Upper lobe of left lung (tissue), 6 donors: ENCODE measurements at regions not wholly inside any gene's neighbourhood (a gene's known extent, or its start where the extent isn't known, plus 50 kb on each side); places are given as distances from the start of the nearest gene placed in this dataset.

Source experiments
- ATAC-seq, 2 donors: fragments of 200-7000 bp; cut with Tn5 transposase; one replicate each; pipeline ENCODE4 v1.9.1; 2022; ENCODE audit warnings: mild to moderate bottlenecking in 2 of 2, moderate library complexity in 2 of 2; ENCODE audit not compliant: low FRiP score in 2 of 2
- DNase-seq, 2 donors: peaks; one replicate each; pipeline ENCODE4 v3.0.0-alpha.2; 2019 to 2020
- H3K27ac ChIP-seq, 4 donors: fragments of 200-600 bp; sonication (generic); one replicate each; pipeline ENCODE4 v1.5.1; 2016 to 2019
- H3K27me3 ChIP-seq, 4 donors: fragments of 200-600 bp; sonication (generic); one replicate each; pipeline ENCODE4 v1.5.1; 2017 to 2019
- H3K36me3 ChIP-seq, 4 donors: fragments of 200-600 bp; sonication (generic); one replicate each; pipeline ENCODE4 v1.5.1; 2016 to 2019
- H3K4me1 ChIP-seq, 4 donors: fragments of 200-600 bp; sonication (generic); one replicate each; pipeline ENCODE4 v1.5.1; 2018 to 2019
- H3K4me3 ChIP-seq, 4 donors: fragments of 200-600 bp; sonication (generic); one replicate each; pipeline ENCODE4 v1.5.1; 2017 to 2019; ENCODE audit warnings: mild to moderate bottlenecking in 2 of 4, moderate library complexity in 1 of 4
- H3K9me3 ChIP-seq, 4 donors: fragments of 200-600 bp; sonication (generic); one replicate each; pipeline ENCODE4 v1.5.1; 2018 to 2019
- CTCF ChIP-seq, 6 experiments: fragments of 450-650 bp in 4 of 6; fragments of 200-600 bp in 2 of 6; sonication (generic) in 2 of 6; IDR thresholded peaks; one replicate each; pipeline ENCODE4 v1.5.1; 2016 to 2019; ENCODE audit warnings: antibody characterized with exemption in 6 of 6
- EP300 ChIP-seq, 4 donors: sonication (generic); formaldehyde crosslinking; IDR thresholded peaks; one replicate each; pipeline ENCODE4 v1.5.1; 2017; ENCODE audit warnings: antibody characterized with exemption in 4 of 4, control low read depth in 2 of 4
- POLR2A ChIP-seq, 4 donors: fragments of 450-650 bp; IDR thresholded peaks; one replicate each; pipeline ENCODE4 v1.5.1; 2016 to 2017; ENCODE audit warnings: antibody characterized with exemption in 4 of 4, mild to moderate bottlenecking in 2 of 4
- POLR2AphosphoS5 ChIP-seq, 2 donors: sonication (generic); formaldehyde crosslinking; IDR thresholded peaks; one replicate each; pipeline ENCODE4 v1.5.1; 2017; ENCODE audit warnings: antibody characterized with exemption in 2 of 2
- WGBS, 2 donors: methylation state at CpG; one replicate each; pipeline ENCODE4 v1.1.5; 2017 to 2018; 5-methylcytosine and 5-hydroxymethylcytosine counted together
- donor health status: DM: no; HTN: no; CAD: no; lungs with moderate emphysema.
- donor health status: DM: no; HTN: yes; CAD: no; lungs with severe emphysema.

- Histone ChIP-seq H3K36me3 (no peaks in the 10 kb centered on the region), H3K27ac (no peak overlapping the region), H3K4me1 (no peaks in the 10 kb centered on the region), H3K27me3 (no peaks in the 10 kb centered on the region), H3K9me3 (no peaks in the 10 kb centered on the region), H3K4me3 (no peak overlapping the region)
- WGBS, 2 donors = 52 to 56% methylated on average over 7 of the region's 7 CpGs
- TF ChIP-seq CTCF (IDR thresholded peaks at IDR 0.05) (no peak), EP300 (IDR thresholded peaks at IDR 0.05) (no peak), POLR2A (IDR thresholded peaks at IDR 0.05) (no peak), POLR2AphosphoS5 (IDR thresholded peaks at IDR 0.05) (no peak)
- DNase-seq (no peak), ATAC-seq (no peak)
Observed at GRCh38 chr6:106910999-106911949, 63.3 kb downstream of the CD24 start.

DNA sequence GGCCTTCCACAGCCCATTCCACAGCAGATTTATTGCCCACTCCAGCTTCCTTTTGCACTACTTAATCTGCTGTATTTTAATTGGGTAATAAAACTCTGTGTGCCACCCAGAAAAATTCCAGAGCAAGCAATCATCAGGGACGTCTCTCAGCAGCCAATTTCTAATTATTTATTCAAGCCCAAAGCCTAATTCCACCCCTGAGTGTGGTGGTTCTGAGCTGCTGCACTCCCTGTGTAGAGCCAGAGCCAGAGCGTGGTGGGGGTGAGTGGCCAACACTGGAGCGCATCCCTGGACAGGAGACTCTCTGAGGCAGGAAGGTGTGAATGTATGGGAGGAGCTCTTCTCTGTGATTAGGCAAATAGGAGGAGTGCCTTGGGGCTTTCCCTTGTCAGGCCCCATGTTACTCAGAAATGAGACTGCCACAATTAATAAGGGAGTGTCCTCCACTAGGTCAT lies 66.1 kb downstream of the CD24 start:
- DNase-seq (no peak), ATAC-seq (no peak)
- no peak overlapping the region for H3K4me3 ChIP-seq
- TF ChIP-seq EP300 (IDR thresholded peaks at IDR 0.05) = no peak
- TF ChIP-seq POLR2AphosphoS5 (IDR thresholded peaks at IDR 0.05) = no peak
- TF ChIP-seq POLR2A (IDR thresholded peaks at IDR 0.05) = no peak
- no peak for TF ChIP-seq CTCF (IDR thresholded peaks at IDR 0.05)
- no peaks in the 10 kb centered on the region for H3K36me3 ChIP-seq
- no peaks in the 10 kb centered on the region for H3K9me3 ChIP-seq
- H3K27me3 ChIP-seq = no peaks in the 10 kb centered on the region
- 58 to 67% methylated on average over 3 of the region's 3 CpGs for WGBS, 2 donors
- H3K27ac ChIP-seq = no peak overlapping the region
- no peaks in the 10 kb centered on the region for H3K4me1 ChIP-seq

DNA sequence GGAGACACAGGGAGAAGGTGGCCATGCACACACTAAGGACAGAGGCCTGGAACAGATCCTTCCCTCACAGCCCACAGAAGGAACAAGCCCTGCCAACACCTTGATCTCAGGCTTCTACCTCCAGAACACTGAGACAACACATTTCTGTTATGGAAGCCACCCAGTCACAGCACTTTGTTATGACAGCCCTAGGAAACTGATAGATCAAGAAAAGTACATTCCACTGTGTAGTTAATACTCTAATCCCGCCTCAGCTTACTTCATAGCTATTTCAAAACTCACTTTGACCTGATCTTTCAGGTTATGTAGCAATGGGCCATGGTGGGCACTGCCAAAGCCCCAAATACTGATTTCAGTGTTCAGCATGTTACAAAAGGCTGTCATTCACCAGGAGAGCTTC lies 66.8 kb downstream of the CD24 start:
- TF ChIP-seq CTCF (IDR thresholded peaks at IDR 0.05) (no peak), POLR2A (IDR thresholded peaks at IDR 0.05) (no peak), EP300 (IDR thresholded peaks at IDR 0.05) (no peak)
- Histone ChIP-seq H3K27ac (no peak overlapping the region), H3K27me3 (no peaks in the 10 kb centered on the region), H3K4me1 (no peaks in the 10 kb centered on the region), H3K36me3 (no peaks in the 10 kb centered on the region), H3K9me3 (no peaks in the 10 kb centered on the region), H3K4me3 (no peak overlapping the region)
- ATAC-seq (no peak), DNase-seq (no peak)
- WGBS, 2 donors = 44 to 65% methylated on average over 1 of the region's 1 CpG

- TF ChIP-seq POLR2A (IDR thresholded peaks at IDR 0.05) (no peak), CTCF (IDR thresholded peaks at IDR 0.05) (no peak), POLR2AphosphoS5 (IDR thresholded peaks at IDR 0.05) (no peak), EP300 (IDR thresholded peaks at IDR 0.05) (no peak)
- WGBS, 2 donors = 77 to 85% methylated on average over 6 of the region's 6 CpGs
Observed at GRCh38 chr6:106906232-106906631, 68.3 kb downstream of the CD24 start.

More at GRCh38 chr6:106906232-106906631, 68.3 kb downstream of the CD24 start:
- no peak for DNase-seq
- Histone ChIP-seq H3K9me3 (peaks cover 1 to 8% (median 5%) of the 10 kb centered on the region in 4 donors), H3K4me3 (no peak overlapping the region), H3K4me1 (no peaks in the 10 kb centered on the region), H3K27ac (no peak overlapping the region), H3K36me3 (no peaks in the 10 kb centered on the region), H3K27me3 (no peaks in the 10 kb centered on the region)
- no peak for ATAC-seq
